Smooth muscle cell (in vitro differentiated cells): ENCODE measurements at regions not wholly inside any gene's neighbourhood (a gene's known extent, or its start where the extent isn't known, plus 50 kb on each side); places are given as distances from the start of the nearest gene placed in this dataset.

Experiments
- DNase-seq: peaks from one replicate; lab custom pipeline; 2025; ENCODE audit not compliant: unreplicated experiment; lab: John Stamatoyannopoulos, UW
- H2AFZ ChIP-seq: fragments of 200-600 bp; sonication (generic); 2 replicates; pipeline ENCODE4 v1.6.0; 2016; ENCODE audit warnings: antibody characterized with exemption, low read depth, mild to moderate bottlenecking
- H3F3A ChIP-seq: fragments of 200-600 bp; sonication (generic); 2 replicates; pipeline ENCODE4 v1.6.0; 2017; ENCODE audit warnings: antibody characterized with exemption, low read depth
- H3K27ac ChIP-seq: fragments of 200-600 bp; sonication (generic); 2 replicates; pipeline ENCODE4 v1.5.1; 2016; ENCODE audit warnings: low read depth, mild to moderate bottlenecking
- H3K27me3 ChIP-seq: fragments of 200-600 bp; sonication (generic); 2 replicates; pipeline ENCODE4 v1.6.1; 2016; ENCODE audit warnings: low read depth, mild to moderate bottlenecking
- H3K36me3 ChIP-seq: fragments of 200-600 bp; sonication (generic); 2 replicates; pipeline ENCODE4 v1.5.1; 2016; ENCODE audit warnings: low read depth
- H3K4me1 ChIP-seq: fragments of 200-600 bp; sonication (generic); 2 replicates; pipeline ENCODE4 v1.5.1; 2016; ENCODE audit warnings: low read depth
- H3K4me2 ChIP-seq: fragments of 200-600 bp; sonication (generic); 2 replicates; pipeline ENCODE4 v1.6.0; 2016; ENCODE audit warnings: mild to moderate bottlenecking
- H3K4me3 ChIP-seq: fragments of 200-600 bp; sonication (generic); 2 replicates; pipeline ENCODE4 v1.5.1; 2016; ENCODE audit warnings: mild to moderate bottlenecking
- H3K79me2 ChIP-seq: fragments of 200-600 bp; sonication (generic); 2 replicates; pipeline ENCODE4 v1.6.0; 2016; ENCODE audit warnings: low read depth, mild to moderate bottlenecking
- H3K9ac ChIP-seq: fragments of 200-600 bp; sonication (generic); 2 replicates; pipeline ENCODE4 v1.6.0; 2016; ENCODE audit warnings: low read depth
- H3K9me3 ChIP-seq: fragments of 200-600 bp; sonication (generic); replicated peaks from 2 replicates; pipeline ENCODE4 v1.5.1; 2016; ENCODE audit warnings: low read depth
- H4K20me1 ChIP-seq: fragments of 200-600 bp; sonication (generic); 2 replicates; pipeline ENCODE4 v1.6.0; 2016; ENCODE audit warnings: low read depth
- CTCF ChIP-seq: fragments of 200-600 bp; sonication (generic); IDR thresholded peaks from 2 replicates; pipeline ENCODE4 v1.5.1; 2017; ENCODE audit warnings: borderline replicate concordance, mild to moderate bottlenecking, antibody characterized with exemption; ENCODE audit not compliant: insufficient read depth, poor library complexity, severe bottlenecking
- WGBS: methylation state at CpG from one replicate; pipeline ENCODE4 v1.1.7; 2016; ENCODE audit warnings: low lambda C conversion rate; 5-methylcytosine and 5-hydroxymethylcytosine counted together

DNA sequence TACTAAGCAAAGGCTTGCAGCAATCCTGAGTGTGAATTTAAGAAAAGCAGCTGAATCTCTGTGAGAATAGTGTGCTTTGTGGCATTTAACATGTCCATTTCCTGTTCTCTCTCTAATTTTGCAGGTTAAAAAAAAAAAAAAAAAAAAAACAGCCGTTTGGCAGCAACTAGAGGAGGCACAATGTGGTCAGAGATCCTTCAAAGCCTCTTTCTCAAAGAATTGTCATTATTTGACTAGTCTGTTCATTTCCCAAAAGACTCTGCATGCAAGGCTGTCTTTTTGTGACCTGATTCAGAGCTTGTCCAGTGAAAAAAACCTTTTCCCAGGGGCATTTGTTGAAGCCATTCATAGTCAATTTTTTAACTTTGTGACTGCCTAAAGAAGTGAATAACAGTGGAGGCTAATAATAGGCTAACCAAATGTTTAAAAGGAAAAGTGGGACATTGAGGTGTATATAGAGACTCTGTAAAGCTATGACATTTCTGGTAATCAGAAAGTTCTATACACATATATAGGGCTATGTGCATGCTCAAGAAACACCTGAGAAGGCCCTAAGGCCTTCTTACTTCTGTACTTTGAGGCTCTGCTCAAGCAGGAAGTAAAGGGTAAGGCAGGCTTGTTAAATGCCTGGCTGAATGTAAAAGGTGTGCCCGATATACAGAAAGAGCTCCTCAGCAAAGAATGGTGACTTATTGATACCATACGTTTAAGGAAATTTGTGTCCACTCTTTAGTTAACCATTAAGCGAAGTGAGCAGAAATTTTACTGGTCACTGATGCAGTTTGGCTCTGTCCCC, 289.6 kb upstream of the RAB6C start:
- H3K4me2 ChIP-seq, result no peak overlapping the region
- H3K9me3 ChIP-seq, result no peaks in the 10 kb centered on the region
- 83% methylated on average over 4 of the region's 4 CpGs for WGBS
- no peak overlapping the region for H2AFZ ChIP-seq
- no peaks in the 10 kb centered on the region for H3K27me3 ChIP-seq
- H3K4me3 ChIP-seq, result no peak overlapping the region
- no peaks in the 10 kb centered on the region for H3K36me3 ChIP-seq
- no peaks in the 10 kb centered on the region for H3K4me1 ChIP-seq
- no peak overlapping the region for H3K27ac ChIP-seq
- H3F3A ChIP-seq, result no peaks in the 10 kb centered on the region
- DNase-seq, result no peak
- TF ChIP-seq CTCF, result no peak
- no peaks in the 10 kb centered on the region for H3K79me2 ChIP-seq
- H3K9ac ChIP-seq, result no peak overlapping the region
- H4K20me1 ChIP-seq, result no peaks in the 10 kb centered on the region

DNA sequence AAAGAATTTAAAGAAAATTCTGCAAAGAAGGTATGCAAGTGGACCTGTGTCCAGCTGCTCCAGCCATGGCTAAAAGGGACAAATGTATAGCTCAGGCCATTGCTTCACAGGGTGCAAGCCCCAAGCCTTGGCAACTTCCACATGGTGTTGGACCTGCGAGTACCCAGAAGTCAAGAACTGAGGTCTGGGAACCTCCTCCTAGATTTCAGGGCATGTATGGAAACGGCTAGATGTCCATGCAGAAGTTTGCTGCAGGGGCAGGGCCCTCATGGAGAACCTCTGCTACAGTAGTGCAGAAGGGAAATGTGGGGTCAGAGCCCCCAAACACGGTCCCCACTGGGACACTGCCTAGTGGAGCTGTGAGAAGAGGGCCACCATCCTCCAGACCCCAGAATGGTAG, 284.0 kb upstream of the RAB6C start:
- DNase-seq, result no peak
- Histone ChIP-seq H3K4me3 (no peak overlapping the region), H2AFZ (no peak overlapping the region), H3K27me3 (no peaks in the 10 kb centered on the region), H3K79me2 (no peaks in the 10 kb centered on the region), H3F3A (no peaks in the 10 kb centered on the region), H3K4me1 (no peaks in the 10 kb centered on the region), H3K36me3 (no peaks in the 10 kb centered on the region), H3K27ac (no peak overlapping the region), H3K9me3 (no peaks in the 10 kb centered on the region), H3K4me2 (no peak overlapping the region), H4K20me1 (no peaks in the 10 kb centered on the region), H3K9ac (no peak overlapping the region)
- WGBS, result 83% methylated on average over 3 of the region's 3 CpGs
- no peak for TF ChIP-seq CTCF

DNA sequence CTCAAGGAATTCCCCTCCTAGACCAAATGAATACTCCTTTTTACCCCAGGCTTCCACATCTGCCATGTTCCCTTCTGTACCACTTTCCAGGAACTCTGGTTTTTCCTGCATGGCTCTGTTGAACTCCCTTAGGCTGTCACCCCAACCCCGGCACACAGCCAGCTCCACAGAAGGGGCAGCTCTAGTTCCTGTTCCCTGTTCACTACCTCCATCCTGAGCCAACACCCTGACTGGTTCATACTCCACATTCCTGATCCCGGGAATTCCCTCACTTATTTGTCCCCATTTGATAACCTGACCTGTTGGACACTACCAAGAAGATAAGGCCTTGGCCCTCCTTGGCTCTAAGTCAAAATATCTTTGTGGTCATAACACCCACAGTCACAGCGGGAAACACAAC, 280.9 kb upstream of the RAB6C start:
- Histone ChIP-seq H3K27me3 (no peaks in the 10 kb centered on the region), H3K4me1 (no peaks in the 10 kb centered on the region), H3K79me2 (no peaks in the 10 kb centered on the region), H3K9me3 (no peaks in the 10 kb centered on the region), H2AFZ (no peak overlapping the region), H3K4me3 (no peak overlapping the region), H3K9ac (no peak overlapping the region), H3F3A (no peaks in the 10 kb centered on the region), H3K4me2 (no peak overlapping the region), H4K20me1 (no peaks in the 10 kb centered on the region), H3K27ac (no peak overlapping the region), H3K36me3 (no peaks in the 10 kb centered on the region)
- no peak for TF ChIP-seq CTCF
- no peak for DNase-seq
- 59% methylated on average over 3 of the region's 3 CpGs for WGBS
